Stimulated activated CD8-positive, alpha-beta memory T cell treated with anti-CD3 and anti-CD28 coated beads, Interleukin-12 subunit alpha, Interleukin-12 subunit beta, amount 100 ng/mL, for 4 hours (primary cell): ENCODE measurements at regions not wholly inside any gene's neighbourhood (a gene's known extent, or its start where the extent isn't known, plus 50 kb on each side); places are given as distances from the start of the nearest gene placed in this dataset.
"Not testable (repeated sequence)": the region's sequence is repeated elsewhere in the genome, so short reads cannot be mapped to it uniquely, and the experiment has no call there.

Source experiments
- DNase-seq: peaks from one replicate; pipeline ENCODE4 v3.0.0-alpha.2; 2020; ENCODE audit warnings: low read depth

GRCh38 chr2:217588266-217588665 lies 414.5 kb downstream of the TNS1 start:
- no peak for DNase-seq

GRCh38 chr2:217585362-217585761 lies 417.4 kb downstream of the TNS1 start:
- no peak for DNase-seq

- not testable (repeated sequence) for DNase-seq
Measured at GRCh38 chr2:217580407-217580806, 422.4 kb downstream of the TNS1 start.

- DNase-seq = no peak
Measured at GRCh38 chr2:217573571-217573970, 429.2 kb downstream of the TNS1 start.

GRCh38 chr2:217570394-217570793 lies 432.4 kb downstream of the TNS1 start:
- DNase-seq = no peak

- DNase-seq = no peak
Measured at GRCh38 chr2:217568289-217568971, 434.4 kb downstream of the TNS1 start.

- no peak for DNase-seq
Measured at GRCh38 chr2:217563565-217563964, 439.2 kb downstream of the TNS1 start.

- DNase-seq = no peak
Measured at GRCh38 chr2:217562871-217563480, 439.8 kb downstream of the TNS1 start.

- DNase-seq = no peak
Measured at GRCh38 chr2:217559084-217559483, 443.7 kb downstream of the TNS1 start.

GRCh38 chr2:217555081-217555876 lies 447.5 kb downstream of the TNS1 start:
- DNase-seq = no peak

GRCh38 chr2:217553679-217554078 lies 449.1 kb downstream of the TNS1 start:
- DNase-seq = no peak

- no peak for DNase-seq
Measured at GRCh38 chr2:217553202-217553601, 449.6 kb downstream of the TNS1 start.

- DNase-seq = no peak
Measured at GRCh38 chr2:217552081-217552480, 450.7 kb downstream of the TNS1 start.

- DNase-seq = no peak
Measured at GRCh38 chr2:217551252-217551899, 451.4 kb downstream of the TNS1 start.

- no peak for DNase-seq
Measured at GRCh38 chr2:217539126-217539525, 463.7 kb downstream of the TNS1 start.

GRCh38 chr2:217538719-217539118 lies 464.1 kb downstream of the TNS1 start:
- no peak for DNase-seq

GRCh38 chr2:217535957-217536708 lies 466.7 kb downstream of the TNS1 start:
- DNase-seq = no peak

GRCh38 chr2:217530392-217531090 lies 472.3 kb downstream of the TNS1 start:
- DNase-seq = no peak

GRCh38 chr2:217529271-217529670 lies 473.5 kb downstream of the TNS1 start:
- DNase-seq = no peak

- no peak for DNase-seq
Measured at GRCh38 chr2:217527590-217528202, 475.1 kb downstream of the TNS1 start.

GRCh38 chr2:217525076-217525475 lies 477.7 kb downstream of the TNS1 start:
- no peak for DNase-seq
